Psoas muscle (tissue), 7 donors: ENCODE measurements at regions not wholly inside any gene's neighbourhood (a gene's known extent, or its start where the extent isn't known, plus 50 kb on each side); places are given as distances from the start of the nearest gene placed in this dataset.

Experiments
- ATAC-seq, 4 donors: fragments of 200-7000 bp; cut with Tn5 transposase; one replicate each; pipeline ENCODE4 v1.9.1; 2020; ENCODE audit warnings: moderate library complexity in 3 of 4, mild to moderate bottlenecking in 2 of 4
- DNase-seq, 2 donors: peaks; one replicate each; pipeline ENCODE4 v3.0.0-alpha.2; 2020
- H3K27ac ChIP-seq: fragments of 200-600 bp; one replicate; pipeline ENCODE4 v1.8.0; 2022
- H3K27me3 ChIP-seq, 3 donors: fragments of 200-600 bp in 1 of 3; one replicate each; pipeline versions ENCODE4 v1.6.1 to v1.8.0; 2013 to 2022; ENCODE audit warnings: low read length in 2 of 3, mild to moderate bottlenecking in 2 of 3, moderate library complexity in 1 of 3; ENCODE audit not compliant: insufficient read depth in 3 of 3
- H3K36me3 ChIP-seq, 2 donors: fragments of 200-600 bp in 1 of 2; one replicate each; pipeline versions ENCODE4 v1.6.1 to v1.8.0; 2013 to 2022; ENCODE audit warnings: low read depth in 1 of 2, mild to moderate bottlenecking in 1 of 2, moderate library complexity in 1 of 2; ENCODE audit not compliant: insufficient read depth in 1 of 2
- H3K4me1 ChIP-seq: fragments of 200-600 bp; one replicate; pipeline ENCODE4 v1.8.0; 2022
- H3K4me3 ChIP-seq: fragments of 200-600 bp; one replicate; pipeline ENCODE4 v1.8.0; 2022; ENCODE audit warnings: mild to moderate bottlenecking
- H3K9me3 ChIP-seq: fragments of 200-600 bp; one replicate; pipeline ENCODE4 v1.8.0; 2022
- WGBS, 3 donors: extraction: QIAGEN DNeasy Blood & Tissue Kit; methylation state at CpG; one replicate each; pipeline versions ENCODE4 v1.1.6 to v1.1.7; 2013; 5-methylcytosine and 5-hydroxymethylcytosine counted together
- intact Hi-C, 2 donors: fragments of 100-400 bp; cut with DNase I; formaldehyde crosslinking; loops; one replicate each; pipeline versions ENCODE4 v1.11.0 to v1.14.2; 2022
- TF ChIP-seq, protein P1 (sequence below): fragments of 200-600 bp; IDR thresholded peaks from one replicate; pipeline ENCODE4 v1.8.0; 2022; ENCODE audit warnings: antibody characterized with exemption
- donor health status: healthy with polysubstance abuse.
- donor health status: DM: no; HTN: no; CAD: no; lungs with moderate emphysema.
- donor health status: Bipolar disorder and iron deficiency.
- donor health status: healthy.
- donor health status: DM: yes; HTN: yes; CAD: no.
- donor health status: DM: no; HTN: no; CAD: no.
- donor health status: DM: yes; HTN: yes; CAD: no.

GRCh38 chr3:25944329-25944728 lies 154.4 kb downstream of the OXSM start:
- ATAC-seq (no peak), DNase-seq (no peak)
- Histone ChIP-seq H3K4me1 (no peaks in the 10 kb centered on the region), H3K36me3 (no peaks in the 10 kb centered on the region), H3K27me3 (no peaks in the 10 kb centered on the region), H3K27ac (no peak overlapping the region), H3K9me3 (no peaks in the 10 kb centered on the region), H3K4me3 (no peak overlapping the region)
- 89 to 93% (median 92%) methylated on average over 5 of the region's 5 CpGs for WGBS, 3 donors
- TF ChIP-seq, protein P1, sequence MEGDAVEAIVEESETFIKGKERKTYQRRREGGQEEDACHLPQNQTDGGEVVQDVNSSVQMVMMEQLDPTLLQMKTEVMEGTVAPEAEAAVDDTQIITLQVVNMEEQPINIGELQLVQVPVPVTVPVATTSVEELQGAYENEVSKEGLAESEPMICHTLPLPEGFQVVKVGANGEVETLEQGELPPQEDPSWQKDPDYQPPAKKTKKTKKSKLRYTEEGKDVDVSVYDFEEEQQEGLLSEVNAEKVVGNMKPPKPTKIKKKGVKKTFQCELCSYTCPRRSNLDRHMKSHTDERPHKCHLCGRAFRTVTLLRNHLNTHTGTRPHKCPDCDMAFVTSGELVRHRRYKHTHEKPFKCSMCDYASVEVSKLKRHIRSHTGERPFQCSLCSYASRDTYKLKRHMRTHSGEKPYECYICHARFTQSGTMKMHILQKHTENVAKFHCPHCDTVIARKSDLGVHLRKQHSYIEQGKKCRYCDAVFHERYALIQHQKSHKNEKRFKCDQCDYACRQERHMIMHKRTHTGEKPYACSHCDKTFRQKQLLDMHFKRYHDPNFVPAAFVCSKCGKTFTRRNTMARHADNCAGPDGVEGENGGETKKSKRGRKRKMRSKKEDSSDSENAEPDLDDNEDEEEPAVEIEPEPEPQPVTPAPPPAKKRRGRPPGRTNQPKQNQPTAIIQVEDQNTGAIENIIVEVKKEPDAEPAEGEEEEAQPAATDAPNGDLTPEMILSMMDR = no peak
- intact Hi-C loops = no loop called here

DNA sequence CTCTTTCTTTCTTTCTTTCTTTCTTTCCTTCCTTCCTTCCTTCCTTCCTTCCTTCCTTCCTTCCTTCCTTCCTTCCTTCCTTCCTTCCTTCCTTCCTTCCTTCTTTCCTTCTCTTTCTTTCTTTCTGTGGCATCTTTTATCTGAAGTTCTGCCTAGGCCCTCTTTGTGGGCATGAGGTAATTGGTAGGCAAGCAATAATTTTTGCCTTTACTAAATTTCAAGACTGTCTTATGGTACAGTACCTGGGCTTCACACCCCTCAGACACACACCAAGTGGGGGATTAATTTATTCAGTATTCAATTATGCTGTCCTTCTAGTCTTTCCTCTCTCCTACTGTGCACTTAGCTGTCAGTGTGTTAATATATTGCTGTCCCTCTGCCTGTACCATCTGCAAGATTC lies 155.5 kb downstream of the OXSM start:
- ATAC-seq (no peak), DNase-seq (no peak)
- Histone ChIP-seq H3K36me3 (no peaks in the 10 kb centered on the region), H3K4me1 (no peaks in the 10 kb centered on the region), H3K27me3 (no peaks in the 10 kb centered on the region), H3K9me3 (no peaks in the 10 kb centered on the region), H3K27ac (no peak overlapping the region), H3K4me3 (no peak overlapping the region)
- intact Hi-C loops = no loop called here
- TF ChIP-seq, protein P1 = no peak

GRCh38 chr3:25945836-25946235 lies 155.9 kb downstream of the OXSM start:
- DNase-seq (no peak), ATAC-seq (no peak)
- Histone ChIP-seq H3K4me1 (no peaks in the 10 kb centered on the region), H3K27me3 (no peaks in the 10 kb centered on the region), H3K27ac (no peak overlapping the region), H3K4me3 (no peak overlapping the region), H3K36me3 (no peaks in the 10 kb centered on the region), H3K9me3 (no peaks in the 10 kb centered on the region)
- intact Hi-C loops = no loop called here
- TF ChIP-seq, protein P1 = no peak
- WGBS, 3 donors = 65 to 75% (median 67%) methylated on average over 1 of the region's 1 CpG

GRCh38 chr3:25952133-25952532 lies 162.2 kb downstream of the OXSM start:
- no peak overlapping the region for H3K4me3 ChIP-seq
- no peak for DNase-seq
- TF ChIP-seq, protein P1 = no peak
- no peaks in the 10 kb centered on the region for H3K9me3 ChIP-seq
- no peaks in the 10 kb centered on the region for H3K27me3 ChIP-seq
- no peaks in the 10 kb centered on the region for H3K4me1 ChIP-seq
- intact Hi-C loops = no loop called here
- H3K27ac ChIP-seq = no peak overlapping the region
- no peak for ATAC-seq
- 77 to 84% (median 81%) methylated on average over 2 of the region's 2 CpGs for WGBS, 3 donors
- H3K36me3 ChIP-seq = no peaks in the 10 kb centered on the region

GRCh38 chr3:25957026-25957425 lies 167.1 kb downstream of the OXSM start:
- Histone ChIP-seq H3K27ac (no peak overlapping the region), H3K36me3 (no peaks in the 10 kb centered on the region), H3K4me3 (no peak overlapping the region), H3K9me3 (no peaks in the 10 kb centered on the region), H3K4me1 (no peaks in the 10 kb centered on the region), H3K27me3 (peaks cover 0 to 3% (median 0%) of the 10 kb centered on the region in 3 donors)
- DNase-seq = no peak
- TF ChIP-seq, protein P1 = no peak
- intact Hi-C loops = no loop called here
- ATAC-seq = no peak
